ENCODE measurements at regions not wholly inside any gene's neighbourhood (a gene's known extent, or its start where the extent isn't known, plus 50 kb on each side); places are given as distances from the start of the nearest gene placed in this dataset.
A peak's percentile ranks its signal among the peaks of the same experiment; 100 is the strongest.
"Not testable (repeated sequence)": the region's sequence is repeated elsewhere in the genome, so short reads cannot be mapped to it uniquely, and the experiment has no call there.

- Mint-ChIP-seq H3K27ac (no peak overlapping the region), H3K9me3 (peaks cover 6 to 11% of the 10 kb centered on the region in 2 donors), H3K36me3 (no peaks in the 10 kb centered on the region)
- DNase-seq (ENCODE audit: low spot score in 2 of 2) (no peak), ATAC-seq (no peak)
Observed at GRCh38 chr2:65943099-65943786, 491.7 kb upstream of the MEIS1 start.

- no peak for ATAC-seq
Observed at GRCh38 chr2:65940856-65941255, 494.1 kb upstream of the MEIS1 start.

DNA sequence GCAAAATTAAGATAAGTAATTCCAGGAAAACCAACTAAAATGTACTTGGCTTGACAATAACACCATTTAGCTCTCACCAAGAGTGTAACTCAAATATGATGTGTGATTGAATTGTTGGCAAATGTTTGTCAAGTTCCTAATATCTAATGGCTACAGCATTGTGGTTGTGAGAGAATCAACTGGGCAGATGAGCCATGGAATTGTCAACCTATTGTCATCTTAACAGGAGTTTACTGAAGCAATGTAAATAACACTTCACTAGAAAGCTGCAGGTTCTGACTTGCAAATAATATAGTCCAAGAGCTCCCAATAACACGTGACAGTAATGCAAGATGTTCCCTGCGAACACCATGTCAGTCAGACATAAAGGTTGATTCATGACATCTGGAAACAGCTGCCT is 495.2 kb upstream of the MEIS1 start:
- ATAC-seq (no peak), DNase-seq (ENCODE audit: low spot score in 2 of 2) (no peak)
- H3K36me3 Mint-ChIP-seq, result no peaks in the 10 kb centered on the region
- H3K9me3 Mint-ChIP-seq, result peaks cover 6 to 11% of the 10 kb centered on the region in 2 donors
- H3K27ac Mint-ChIP-seq, result no peak overlapping the region

More at GRCh38 chr2:65940856-65941255, 494.1 kb upstream of the MEIS1 start:
- DNase-seq (ENCODE audit: low spot score in 2 of 2), result no peak
- H3K27ac Mint-ChIP-seq, result no peak overlapping the region
- no peaks in the 10 kb centered on the region for H3K36me3 Mint-ChIP-seq
- peaks cover 6 to 11% of the 10 kb centered on the region in 2 donors for H3K9me3 Mint-ChIP-seq

- Mint-ChIP-seq H3K36me3 (no peaks in the 10 kb centered on the region), H3K27ac (no peak overlapping the region), H3K9me3 (peaks cover 0 to 5% of the 10 kb centered on the region in 2 donors)
- DNase-seq (ENCODE audit: low spot score in 2 of 2) (no peak), ATAC-seq (no peak)
Observed at GRCh38 chr2:65937379-65938160, 497.4 kb upstream of the MEIS1 start.

GRCh38 chr2:65934992-65935629 is 499.8 kb upstream of the MEIS1 start:
- H3K36me3 Mint-ChIP-seq, result no peaks in the 10 kb centered on the region
- no peak for ATAC-seq
- no peak overlapping the region for H3K27ac Mint-ChIP-seq
- no peak for DNase-seq (ENCODE audit: low spot score in 2 of 2)
- peaks cover 3 to 4% of the 10 kb centered on the region in 2 donors for H3K9me3 Mint-ChIP-seq

DNA sequence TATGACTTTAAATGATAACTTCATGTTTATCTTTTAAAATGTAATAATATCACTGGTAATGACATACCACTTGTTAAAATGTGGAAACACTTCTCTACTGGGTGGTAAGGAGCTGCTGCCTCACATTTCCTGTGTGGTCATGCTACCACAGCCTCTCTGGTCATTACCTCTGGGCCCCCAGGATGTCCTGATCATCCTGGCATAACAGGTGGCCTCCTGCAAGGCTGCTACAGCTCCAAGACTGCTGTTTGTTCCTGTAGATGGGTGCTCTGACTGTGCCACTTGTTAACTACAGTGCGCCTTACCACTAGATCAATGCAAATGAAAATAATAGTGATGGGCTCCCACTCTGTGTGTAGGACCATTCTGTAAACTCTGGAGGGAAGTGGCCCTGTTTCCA is 500.2 kb upstream of the SPRED2 start:
- no peak overlapping the region for H3K27ac Mint-ChIP-seq
- no peak for ATAC-seq
- H3K9me3 Mint-ChIP-seq, result peaks cover 3 to 5% of the 10 kb centered on the region in 2 donors
- H3K36me3 Mint-ChIP-seq, result no peaks in the 10 kb centered on the region
- DNase-seq (ENCODE audit: low spot score in 2 of 2), result no peak

DNA sequence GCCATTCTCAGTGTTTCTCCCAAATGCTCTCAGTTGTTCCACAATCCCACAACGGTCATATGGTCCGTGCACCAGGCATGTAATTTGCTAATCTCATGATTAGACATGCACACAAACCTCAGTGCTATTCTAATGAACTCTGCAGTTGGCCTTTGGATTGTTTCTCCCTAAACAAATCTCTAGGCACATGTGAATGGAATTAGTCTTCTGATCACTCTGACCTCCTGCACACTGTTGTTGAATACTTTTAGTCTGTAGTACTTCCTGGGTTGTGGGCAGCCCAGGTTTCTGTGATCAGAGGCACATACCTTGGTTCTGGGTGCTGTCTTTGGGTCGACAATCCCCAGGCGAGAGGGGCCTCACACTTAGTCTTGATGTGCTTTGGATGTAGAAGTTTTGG is 498.7 kb upstream of the SPRED2 start:
- DNase-seq (ENCODE audit: low spot score in 2 of 2) (no peak), ATAC-seq (no peak)
- Mint-ChIP-seq H3K27ac (no peak overlapping the region), H3K36me3 (no peaks in the 10 kb centered on the region), H3K9me3 (peaks cover 5 to 7% of the 10 kb centered on the region in 2 donors)

- no peaks in the 10 kb centered on the region for H3K36me3 Mint-ChIP-seq
- H3K27ac Mint-ChIP-seq, result no peak overlapping the region
- H3K9me3 Mint-ChIP-seq, result peaks cover 5 to 7% of the 10 kb centered on the region in 2 donors
- ATAC-seq (no peak), DNase-seq (ENCODE audit: low spot score in 2 of 2) (no peak)
Observed at GRCh38 chr2:65930259-65930658, 497.9 kb upstream of the SPRED2 start.

- H3K9me3 Mint-ChIP-seq; DNase-seq (ENCODE audit: low spot score in 2 of 2); H3K27ac Mint-ChIP-seq; H3K36me3 Mint-ChIP-seq; ATAC-seq: not testable (repeated sequence)
Observed at GRCh38 chr2:65929664-65930063, 497.3 kb upstream of the SPRED2 start.

DNA sequence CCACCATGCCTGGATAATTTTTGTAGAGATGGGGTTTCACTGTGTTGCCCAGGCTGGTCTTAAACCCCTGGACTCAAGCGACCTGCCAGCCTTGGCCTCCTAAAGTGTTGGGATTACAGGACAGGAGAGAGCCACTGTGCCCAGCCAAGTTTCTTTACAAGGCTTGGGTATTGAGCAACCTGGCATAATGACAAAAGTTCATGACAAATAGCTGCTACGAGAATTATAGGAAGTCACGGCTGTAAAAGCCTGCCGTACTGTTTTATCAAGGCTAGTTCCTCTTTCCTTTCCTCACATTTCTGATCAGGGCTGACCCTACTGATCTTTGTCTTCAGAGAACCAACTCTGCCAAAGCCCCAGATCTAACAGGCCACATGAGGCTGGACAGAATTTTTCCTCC is 490.4 kb upstream of the SPRED2 start:
- peaks cover 5 to 9% of the 10 kb centered on the region in 2 donors for H3K9me3 Mint-ChIP-seq
- H3K27ac Mint-ChIP-seq, result no peak overlapping the region
- H3K36me3 Mint-ChIP-seq, result no peaks in the 10 kb centered on the region
- DNase-seq (ENCODE audit: low spot score in 2 of 2) (no peak), ATAC-seq (no peak)

DNA sequence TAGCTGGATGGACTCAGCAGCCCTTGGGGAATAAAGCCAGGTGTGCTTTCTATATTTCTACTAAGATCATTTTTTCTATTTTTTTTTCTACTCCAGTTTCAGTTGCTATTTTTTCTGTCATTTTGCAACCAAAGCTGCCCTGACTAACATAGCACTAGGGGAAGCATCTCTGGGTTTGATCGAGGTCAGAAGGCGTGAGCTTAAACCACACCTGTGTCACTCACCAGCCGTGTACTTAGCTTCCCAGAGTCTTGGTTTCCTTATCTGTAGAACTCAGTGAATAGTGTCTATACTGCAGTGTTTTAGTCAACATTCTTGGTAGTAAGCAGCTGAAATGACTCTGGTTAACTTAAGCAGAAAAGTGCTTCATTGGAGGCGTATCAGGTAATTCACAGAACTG is 489.6 kb upstream of the SPRED2 start:
- ATAC-seq (peak in 1 of 2 donors; percentile 74), DNase-seq (ENCODE audit: low spot score in 2 of 2) (no peak)
- H3K9me3 Mint-ChIP-seq, result peaks cover 5% of the 10 kb centered on the region in 2 donors
- H3K27ac Mint-ChIP-seq, result no peak overlapping the region
- no peaks in the 10 kb centered on the region for H3K36me3 Mint-ChIP-seq

GRCh38 chr2:65921116-65921515 is 488.7 kb upstream of the SPRED2 start:
- Mint-ChIP-seq H3K36me3 (no peaks in the 10 kb centered on the region), H3K9me3 (peaks cover 5% of the 10 kb centered on the region in 2 donors), H3K27ac (no peak overlapping the region)
- no peak for ATAC-seq
- no peak for DNase-seq (ENCODE audit: low spot score in 2 of 2)

DNA sequence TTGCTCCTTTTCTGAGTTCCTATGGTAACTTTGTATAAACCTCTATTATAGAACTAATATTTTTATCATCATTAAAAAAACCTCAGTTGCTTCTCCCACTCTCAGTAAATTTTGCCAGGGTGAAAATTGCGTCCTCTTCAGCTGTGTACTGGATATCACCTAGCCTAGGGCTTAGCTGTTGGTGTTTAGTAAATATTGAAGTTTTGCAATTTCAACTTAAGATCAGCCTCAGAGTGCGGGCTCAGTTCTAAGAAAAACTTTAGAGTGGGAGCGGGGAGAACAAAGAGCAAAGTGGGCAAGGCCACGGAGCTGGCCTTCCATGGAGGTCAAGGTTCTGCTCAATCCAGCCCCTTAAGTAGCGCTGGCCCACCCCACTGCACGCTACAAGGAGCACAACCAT is 488.3 kb upstream of the SPRED2 start:
- Mint-ChIP-seq H3K9me3 (peaks cover 5% of the 10 kb centered on the region in 2 donors), H3K36me3 (no peaks in the 10 kb centered on the region)

DNA sequence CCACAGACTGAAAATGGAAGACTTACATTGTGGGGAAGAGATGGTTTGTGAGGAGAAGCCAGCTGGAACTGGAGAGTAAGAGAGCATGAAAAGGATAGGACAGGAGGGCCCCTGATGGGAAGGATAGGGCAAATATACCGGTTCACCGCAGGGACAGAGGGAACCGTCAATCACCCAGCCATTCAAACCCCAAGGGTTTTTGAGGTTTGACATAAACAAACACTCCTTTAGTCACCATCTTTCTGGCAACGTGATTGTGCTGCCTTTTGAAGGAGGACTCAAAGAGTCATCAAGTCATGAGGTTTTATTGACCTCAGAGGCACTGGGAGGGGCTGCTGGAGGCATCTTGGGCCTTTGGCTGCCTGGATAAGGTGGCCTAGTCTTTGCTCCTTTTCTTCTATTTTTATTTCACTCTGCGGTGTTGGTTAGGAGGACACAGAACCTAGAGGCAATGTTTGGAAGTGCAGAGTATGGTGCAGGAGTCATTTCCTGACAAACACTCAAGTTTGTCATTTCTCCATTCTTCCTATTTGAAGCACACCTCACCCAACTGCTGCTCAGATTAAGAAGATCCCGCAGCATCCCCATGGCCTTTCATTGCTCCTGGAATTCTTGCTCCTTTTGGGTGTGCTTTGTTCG is 487.3 kb upstream of the SPRED2 start:
- ATAC-seq, result no peak

More for the DNA sequence above, 488.3 kb upstream of the SPRED2 start:
- ATAC-seq, result no peak
- DNase-seq (ENCODE audit: low spot score in 2 of 2), result no peak
- H3K27ac Mint-ChIP-seq, result no peak overlapping the region

DNA sequence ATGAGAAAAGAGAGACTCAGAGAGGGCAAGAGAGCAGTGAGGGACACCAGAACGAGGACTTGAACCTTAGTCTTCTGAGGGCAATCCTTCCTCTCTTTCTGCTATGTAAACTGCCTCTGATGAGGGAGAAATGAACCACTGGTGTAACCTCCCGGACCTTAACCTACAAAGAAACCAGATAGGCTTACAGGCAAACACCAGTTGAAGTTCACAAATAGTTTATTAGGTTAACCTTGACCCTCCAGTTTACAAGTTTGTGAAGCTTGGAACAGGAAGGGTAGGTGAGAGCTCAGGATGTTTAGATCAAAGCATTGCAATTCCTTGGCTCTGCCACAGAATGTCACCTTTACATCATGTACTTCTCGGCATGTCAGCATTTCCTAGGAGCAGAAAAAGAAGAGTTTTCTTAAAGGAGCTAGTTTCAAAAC is 486.4 kb upstream of the SPRED2 start:
- no peak for ATAC-seq
- Mint-ChIP-seq H3K27ac (no peak overlapping the region), H3K36me3 (no peaks in the 10 kb centered on the region), H3K9me3 (peaks cover 5% of the 10 kb centered on the region in 2 donors)
- no peak for DNase-seq (ENCODE audit: low spot score in 2 of 2)

More for the DNA sequence above, 487.3 kb upstream of the SPRED2 start:
- no peak overlapping the region for H3K27ac Mint-ChIP-seq
- H3K36me3 Mint-ChIP-seq, result no peaks in the 10 kb centered on the region
- no peak for DNase-seq (ENCODE audit: low spot score in 2 of 2)
- H3K9me3 Mint-ChIP-seq, result peaks cover 5% of the 10 kb centered on the region in 2 donors

DNA sequence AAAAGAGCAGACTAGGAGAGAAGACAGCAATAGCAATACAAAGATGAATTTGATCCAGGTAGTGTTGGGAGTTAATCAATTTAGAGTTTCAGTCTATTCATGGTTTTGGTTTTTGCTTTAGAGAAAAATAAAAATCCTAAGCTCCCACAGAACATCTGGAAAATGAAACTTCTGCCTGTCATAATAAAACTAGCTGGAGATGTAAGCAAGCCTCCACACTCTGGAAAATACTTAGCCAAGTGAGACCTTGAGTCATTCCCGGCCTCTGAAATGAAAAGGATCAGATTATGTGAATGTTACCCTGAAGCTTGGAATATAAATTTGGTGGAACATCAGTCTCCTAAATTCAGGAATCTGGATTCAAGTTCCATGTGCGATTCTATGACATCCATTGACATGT is 485.6 kb upstream of the SPRED2 start:
- peaks cover 0 to 5% of the 10 kb centered on the region in 2 donors for H3K9me3 Mint-ChIP-seq
- no peak overlapping the region for H3K27ac Mint-ChIP-seq
- DNase-seq (ENCODE audit: low spot score in 2 of 2) (no peak), ATAC-seq (no peak)
- no peaks in the 10 kb centered on the region for H3K36me3 Mint-ChIP-seq

DNA sequence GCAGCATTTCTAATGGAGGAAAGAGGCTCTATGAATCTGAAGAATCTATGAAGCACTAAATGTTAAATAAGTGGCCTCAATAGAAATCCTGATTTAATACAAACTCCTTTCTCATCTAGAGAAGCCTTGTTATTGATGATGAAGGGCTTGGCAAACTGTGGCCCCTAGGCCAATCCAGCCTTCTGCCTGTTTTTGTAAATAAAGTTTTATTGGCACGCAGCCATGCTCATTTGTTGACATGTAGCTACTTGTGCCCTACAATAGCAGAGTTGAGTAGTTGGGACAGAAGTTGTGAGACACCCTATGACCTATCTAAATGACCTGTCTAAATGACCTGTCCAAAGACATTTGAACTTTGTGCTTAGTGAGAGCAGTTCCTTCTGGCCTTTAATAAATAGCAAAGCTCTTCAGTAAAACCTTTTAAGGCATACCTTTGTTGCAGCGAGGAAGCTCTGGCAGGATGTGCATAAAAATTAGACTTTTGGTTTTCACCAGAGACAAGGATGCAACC is 484.4 kb upstream of the SPRED2 start:
- ATAC-seq, result no peak
- no peaks in the 10 kb centered on the region for H3K36me3 Mint-ChIP-seq

More for the DNA sequence above, 484.4 kb upstream of the SPRED2 start:
- DNase-seq (ENCODE audit: low spot score in 2 of 2), result no peak
- Mint-ChIP-seq H3K27ac (no peak overlapping the region), H3K9me3 (peaks cover 0 to 5% of the 10 kb centered on the region in 2 donors)

Measured in activated naive CD4-positive, alpha-beta T cell treated with anti-CD3 and anti-CD28 coated beads, Interleukin-2, amount 50 U/mL, for 72 hours (primary cell).